ENCODE measurements at regions not wholly inside any gene's neighbourhood (a gene's known extent, or its start where the extent isn't known, plus 50 kb on each side); places are given as distances from the start of the nearest gene placed in this dataset.

GRCh38 chr9:1256178-1256577 is 206.0 kb downstream of the DMRT2 start:
- DNase-seq (ENCODE audit: low read depth): no peak
- no peak for TF ChIP-seq CTCF (IDR thresholded peaks at IDR 0.05; ENCODE audit: control insufficient read depth, extremely low read depth, insufficient read depth)
- no peak overlapping the region for H3K4me3 ChIP-seq (ENCODE audit: low read depth, low read length)

- no peak overlapping the region for H3K4me3 ChIP-seq (ENCODE audit: low read depth, low read length)
- no peak for DNase-seq (ENCODE audit: low read depth)
- TF ChIP-seq CTCF (IDR thresholded peaks at IDR 0.05; ENCODE audit: control insufficient read depth, extremely low read depth, insufficient read depth): no peak
Observed at GRCh38 chr9:1261266-1261665, 211.1 kb downstream of the DMRT2 start.

- no peak overlapping the region for H3K4me3 ChIP-seq (ENCODE audit: low read depth, low read length)
- DNase-seq (ENCODE audit: low read depth): no peak
- no peak for TF ChIP-seq CTCF (IDR thresholded peaks at IDR 0.05; ENCODE audit: control insufficient read depth, extremely low read depth, insufficient read depth)
Observed at GRCh38 chr9:1261879-1262766, 212.0 kb downstream of the DMRT2 start.

- DNase-seq (ENCODE audit: low read depth): no peak
- TF ChIP-seq CTCF (IDR thresholded peaks at IDR 0.05; ENCODE audit: control insufficient read depth, extremely low read depth, insufficient read depth): no peak
- H3K4me3 ChIP-seq (ENCODE audit: low read depth, low read length): no peak overlapping the region
Observed at GRCh38 chr9:1267141-1267570, 217.0 kb downstream of the DMRT2 start.

- no peak for TF ChIP-seq CTCF (IDR thresholded peaks at IDR 0.05; ENCODE audit: control insufficient read depth, extremely low read depth, insufficient read depth)
- no peak overlapping the region for H3K4me3 ChIP-seq (ENCODE audit: low read depth, low read length)
- peak; percentile 60 for DNase-seq (ENCODE audit: low read depth)
Observed at GRCh38 chr9:1267581-1267980, 217.4 kb downstream of the DMRT2 start.

GRCh38 chr9:1269533-1270315 is 219.6 kb downstream of the DMRT2 start:
- no peak for TF ChIP-seq CTCF (IDR thresholded peaks at IDR 0.05; ENCODE audit: control insufficient read depth, extremely low read depth, insufficient read depth)
- DNase-seq (ENCODE audit: low read depth): no peak
- H3K4me3 ChIP-seq (ENCODE audit: low read depth, low read length): no peak overlapping the region
